Loucy (cell line): ENCODE measurements at regions not wholly inside any gene's neighbourhood (a gene's known extent, or its start where the extent isn't known, plus 50 kb on each side); places are given as distances from the start of the nearest gene placed in this dataset.
"Not testable (repeated sequence)": the region's sequence is repeated elsewhere in the genome, so short reads cannot be mapped to it uniquely, and the experiment has no call there.

ENCODE experiments used
- H2AFZ ChIP-seq: fragments of 200-600 bp; sonication (generic); 2 replicates; pipeline ENCODE4 v1.6.0; 2016; ENCODE audit warnings: antibody characterized with exemption, mild to moderate bottlenecking, low read length, moderate library complexity
- H3F3A ChIP-seq: fragments of 200-600 bp; 2 replicates; pipeline ENCODE4 v1.6.0; 2016; ENCODE audit warnings: antibody characterized with exemption, low read depth, mild to moderate bottlenecking
- H3K27me3 ChIP-seq: fragments of 200-600 bp; sonication (generic); 2 replicates; pipeline ENCODE4 v1.6.1; 2014; ENCODE audit warnings: low read length, mild to moderate bottlenecking; ENCODE audit not compliant: insufficient read depth, poor library complexity, severe bottlenecking
- H3K36me3 ChIP-seq: fragments of 200-600 bp; sonication (generic); 2 replicates; pipeline ENCODE4 v1.6.1; 2016; ENCODE audit warnings: low read length; ENCODE audit not compliant: insufficient read depth
- H3K4me1 ChIP-seq: fragments of 200-600 bp; sonication (generic); 2 replicates; pipeline ENCODE4 v1.5.1; 2014; ENCODE audit warnings: low read length, mild to moderate bottlenecking; ENCODE audit not compliant: insufficient read depth, poor library complexity, severe bottlenecking
- H3K4me2 ChIP-seq: fragments of 200-600 bp; sonication (generic); 2 replicates; pipeline ENCODE4 v1.6.0; 2014; ENCODE audit warnings: antibody characterized with exemption, low read length, low read depth, mild to moderate bottlenecking; ENCODE audit not compliant: poor library complexity, severe bottlenecking
- H3K4me3 ChIP-seq: fragments of 200-600 bp; sonication (generic); 2 replicates; pipeline ENCODE4 v1.5.1; 2014; ENCODE audit warnings: low read length, mild to moderate bottlenecking, mixed read lengths; ENCODE audit not compliant: poor library complexity, severe bottlenecking
- H3K79me2 ChIP-seq: fragments of 200-600 bp; sonication (generic); 2 replicates; pipeline ENCODE4 v1.6.1; 2014; ENCODE audit warnings: low read length; ENCODE audit not compliant: insufficient read depth
- H3K9ac ChIP-seq: fragments of 200-600 bp; sonication (generic); 2 replicates; pipeline ENCODE4 v1.6.0; 2014; ENCODE audit warnings: mild to moderate bottlenecking, low read depth, low read length, moderate library complexity; ENCODE audit not compliant: poor library complexity, severe bottlenecking
- H3K9me2 ChIP-seq: fragments of 200-600 bp; sonication (generic); replicated peaks from 2 replicates; pipeline ENCODE4 v1.6.1; 2016; ENCODE audit warnings: low read depth, low read length, mixed read lengths
- H3K9me3 ChIP-seq: fragments of 200-600 bp; sonication (generic); 2 replicates; pipeline ENCODE4 v1.6.1; 2014; ENCODE audit warnings: mild to moderate bottlenecking, antibody characterized with exemption, low read length, low read depth; ENCODE audit not compliant: insufficient read depth
- H4K20me1 ChIP-seq: fragments of 200-600 bp; sonication (generic); 2 replicates; pipeline ENCODE4 v1.6.0; 2014; ENCODE audit warnings: antibody characterized with exemption, low read length, mild to moderate bottlenecking; ENCODE audit not compliant: insufficient read depth, poor library complexity, severe bottlenecking

DNA sequence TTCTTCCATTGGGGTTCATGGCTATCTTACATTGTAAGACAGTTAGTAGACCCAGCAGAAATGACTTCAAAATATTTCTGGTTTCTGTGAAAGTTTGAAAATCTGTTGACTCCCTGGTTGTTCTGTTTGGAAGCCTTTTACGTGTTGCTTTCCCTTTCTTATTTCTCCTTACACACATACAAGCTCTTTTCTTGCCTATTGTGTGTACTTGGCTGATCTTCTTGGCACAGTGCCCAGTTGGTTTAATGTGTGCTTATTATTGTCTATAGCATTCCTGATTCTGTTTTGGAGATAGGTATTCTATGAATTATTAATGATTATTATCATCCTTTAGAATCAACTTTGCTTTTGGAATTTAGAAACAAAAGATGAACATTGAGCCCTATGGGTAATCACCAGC is 1995.0 kb downstream of the FOXD4L5 start:
- H2AFZ ChIP-seq, H3K36me3 ChIP-seq: not testable (repeated sequence)

More for the DNA sequence above, 1995.0 kb downstream of the FOXD4L5 start:
- not testable (repeated sequence) for H3K27me3 ChIP-seq, H3K9me3 ChIP-seq, H3F3A ChIP-seq, H3K4me2 ChIP-seq, H3K9me2 ChIP-seq, H3K79me2 ChIP-seq, H3K4me3 ChIP-seq, H4K20me1 ChIP-seq, H3K4me1 ChIP-seq, H3K9ac ChIP-seq
